ENCODE measurements at regions not wholly inside any gene's neighbourhood (a gene's known extent, or its start where the extent isn't known, plus 50 kb on each side); places are given as distances from the start of the nearest gene placed in this dataset.

DNA sequence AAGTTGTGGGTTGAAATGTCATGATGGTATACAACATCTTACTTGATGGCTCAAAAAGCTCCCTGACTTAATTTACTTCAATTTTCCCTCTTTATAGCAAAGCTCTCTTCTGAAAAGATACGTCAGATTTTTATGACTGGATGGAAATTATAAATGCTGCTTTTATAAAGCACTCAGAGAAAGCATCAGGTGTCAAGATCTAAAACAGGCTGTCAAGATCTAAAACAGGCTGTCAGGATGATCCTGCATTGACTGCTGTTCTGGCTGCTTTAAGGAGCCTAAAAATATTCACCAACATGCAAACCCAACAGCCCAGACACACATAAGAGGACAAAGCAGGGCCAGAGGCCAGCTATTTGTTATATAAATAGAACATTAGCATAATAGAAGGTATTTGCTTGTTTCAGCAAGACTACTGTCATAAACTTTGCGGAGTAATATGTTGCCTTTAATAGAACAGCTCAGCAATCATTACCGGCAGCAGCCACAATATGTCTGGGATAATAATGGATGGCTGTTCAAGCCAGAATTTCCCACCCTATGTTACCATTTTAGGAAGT is 77.3 kb upstream of the ANO5 start:
- TF ChIP-seq, protein P1, sequence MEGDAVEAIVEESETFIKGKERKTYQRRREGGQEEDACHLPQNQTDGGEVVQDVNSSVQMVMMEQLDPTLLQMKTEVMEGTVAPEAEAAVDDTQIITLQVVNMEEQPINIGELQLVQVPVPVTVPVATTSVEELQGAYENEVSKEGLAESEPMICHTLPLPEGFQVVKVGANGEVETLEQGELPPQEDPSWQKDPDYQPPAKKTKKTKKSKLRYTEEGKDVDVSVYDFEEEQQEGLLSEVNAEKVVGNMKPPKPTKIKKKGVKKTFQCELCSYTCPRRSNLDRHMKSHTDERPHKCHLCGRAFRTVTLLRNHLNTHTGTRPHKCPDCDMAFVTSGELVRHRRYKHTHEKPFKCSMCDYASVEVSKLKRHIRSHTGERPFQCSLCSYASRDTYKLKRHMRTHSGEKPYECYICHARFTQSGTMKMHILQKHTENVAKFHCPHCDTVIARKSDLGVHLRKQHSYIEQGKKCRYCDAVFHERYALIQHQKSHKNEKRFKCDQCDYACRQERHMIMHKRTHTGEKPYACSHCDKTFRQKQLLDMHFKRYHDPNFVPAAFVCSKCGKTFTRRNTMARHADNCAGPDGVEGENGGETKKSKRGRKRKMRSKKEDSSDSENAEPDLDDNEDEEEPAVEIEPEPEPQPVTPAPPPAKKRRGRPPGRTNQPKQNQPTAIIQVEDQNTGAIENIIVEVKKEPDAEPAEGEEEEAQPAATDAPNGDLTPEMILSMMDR (IDR thresholded peaks at IDR 0.05; ENCODE audit: low read depth, low read length, poor library complexity, severe bottlenecking) = no peak
- no peak for TF ChIP-seq EZH2phosphoT487 (IDR thresholded peaks at IDR 0.05; ENCODE audit: borderline replicate concordance, low read length)
